Astrocyte (in vitro differentiated cells and primary cell): ENCODE measurements at regions not wholly inside any gene's neighbourhood (a gene's known extent, or its start where the extent isn't known, plus 50 kb on each side); places are given as distances from the start of the nearest gene placed in this dataset.

Experiments
- DNase-seq: peaks from one replicate; pipeline ENCODE4 v3.0.0-alpha.2; 2010; ENCODE audit warnings: low read depth
- FAIRE-seq: peaks from 2 replicates; lab custom pipeline; 2011; peaks lifted over from hg19 to GRCh38; lab: Jason Lieb, UNC
- H2AFZ ChIP-seq: 2 replicates; pipeline ENCODE4 v1.6.0; 2012; ENCODE audit warnings: low read depth, low read length, inconsistent platforms
- H3K27ac ChIP-seq: 2 replicates; pipeline ENCODE4 v1.5.1; 2011; ENCODE audit warnings: low read depth, low read length, inconsistent platforms
- H3K27me3 ChIP-seq: 2 replicates; pipeline ENCODE4 v1.6.0; 2011; ENCODE audit warnings: low read length, inconsistent platforms; ENCODE audit not compliant: insufficient read depth
- H3K36me3 ChIP-seq: 2 replicates; pipeline ENCODE4 v1.5.1; 2011; ENCODE audit warnings: low read length, inconsistent platforms; ENCODE audit not compliant: insufficient read depth
- H3K4me1 ChIP-seq: 2 replicates; pipeline ENCODE4 v1.5.1; 2011; ENCODE audit warnings: low read length, inconsistent platforms; ENCODE audit not compliant: insufficient read depth
- H3K4me2 ChIP-seq: 2 replicates; pipeline ENCODE4 v1.6.0; 2012; ENCODE audit warnings: low read length, inconsistent platforms
- H3K4me3 ChIP-seq: 2 replicates; pipeline ENCODE4 v1.5.1; 2011; ENCODE audit warnings: low read depth, mild to moderate bottlenecking, low read length, inconsistent platforms; ENCODE audit not compliant: insufficient read depth
- H3K79me2 ChIP-seq: 2 replicates; pipeline ENCODE4 v1.6.0; 2012; ENCODE audit warnings: mild to moderate bottlenecking, low read length, inconsistent platforms; ENCODE audit not compliant: insufficient read depth
- H3K9ac ChIP-seq: 2 replicates; pipeline ENCODE4 v1.6.0; 2012; ENCODE audit warnings: mild to moderate bottlenecking, low read length, inconsistent platforms
- H3K9me3 ChIP-seq: 2 replicates; pipeline ENCODE4 v1.5.1; 2012; ENCODE audit warnings: low read depth, mild to moderate bottlenecking, low read length, inconsistent platforms; ENCODE audit not compliant: insufficient read depth
- H4K20me1 ChIP-seq: 2 replicates; pipeline ENCODE4 v1.6.0; 2012; ENCODE audit warnings: low read length, inconsistent platforms; ENCODE audit not compliant: insufficient read depth
- H3K27ac Mint-ChIP-seq: one replicate; pipeline ENCODE4 v1.8.0; 2021; ENCODE audit warnings: mild to moderate bottlenecking, mixed read lengths; ENCODE audit not compliant: unreplicated experiment
- H3K27me3 Mint-ChIP-seq: one replicate; pipeline ENCODE4 v1.8.0; 2021; ENCODE audit warnings: low read depth, mixed read lengths; ENCODE audit not compliant: unreplicated experiment
- H3K36me3 Mint-ChIP-seq: one replicate; pipeline ENCODE4 v1.8.0; 2021; ENCODE audit warnings: low read depth, mixed read lengths; ENCODE audit not compliant: unreplicated experiment
- H3K4me1 Mint-ChIP-seq: one replicate; pipeline ENCODE4 v1.8.0; 2021; ENCODE audit warnings: low read depth, mixed read lengths; ENCODE audit not compliant: unreplicated experiment
- H3K4me3 Mint-ChIP-seq: one replicate; pipeline ENCODE4 v1.8.0; 2021; ENCODE audit warnings: mild to moderate bottlenecking, moderate library complexity, mixed read lengths; ENCODE audit not compliant: unreplicated experiment
- H3K9me3 Mint-ChIP-seq: one replicate; pipeline ENCODE4 v1.8.0; 2021; ENCODE audit warnings: mild to moderate bottlenecking, mixed read lengths; ENCODE audit not compliant: unreplicated experiment
- EZH2 ChIP-seq: IDR thresholded peaks from 2 replicates; pipeline ENCODE4 v1.6.1; 2012; ENCODE audit warnings: mild to moderate bottlenecking, low read length, inconsistent platforms; ENCODE audit not compliant: insufficient read depth
- TF ChIP-seq, protein P1 (sequence below): IDR thresholded peaks from 2 replicates; pipeline ENCODE4 v1.5.1; 2011; ENCODE audit warnings: low read depth, mild to moderate bottlenecking, inconsistent platforms, low read length, moderate library complexity; ENCODE audit not compliant: insufficient read depth

DNA sequence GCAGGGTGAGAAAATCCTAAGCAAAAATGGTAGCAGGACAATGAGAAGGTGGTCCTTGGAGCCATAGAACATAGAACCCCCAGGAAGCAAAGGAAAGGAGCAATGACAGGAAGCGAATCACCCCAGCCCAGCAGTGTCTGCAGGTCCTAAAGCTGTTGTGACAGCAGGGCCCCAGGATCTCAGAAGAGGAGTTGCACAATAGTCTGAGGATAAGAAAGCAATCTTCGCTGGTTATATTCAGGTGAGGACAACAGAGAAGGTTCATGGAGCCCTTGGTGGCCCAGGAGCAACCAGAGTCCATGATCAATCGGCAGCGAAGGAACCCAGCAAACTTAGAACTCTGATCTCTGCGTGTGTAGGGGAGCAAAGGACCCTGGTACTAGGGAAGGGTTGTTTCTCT lies 234.8 kb upstream of the IRX2 start:
- Mint-ChIP-seq H3K27ac (no peak overlapping the region), H3K4me1 (no peaks in the 10 kb centered on the region), H3K9me3 (no peaks in the 10 kb centered on the region), H3K27me3 (peaks cover 5% of the 10 kb centered on the region), H3K4me3 (no peak overlapping the region), H3K36me3 (no peaks in the 10 kb centered on the region)
- Histone ChIP-seq H3K9ac (no peak overlapping the region), H3K9me3 (peaks cover 7% of the 10 kb centered on the region), H3K4me3 (no peak overlapping the region), H3K4me1 (no peaks in the 10 kb centered on the region), H3K79me2 (no peaks in the 10 kb centered on the region), H3K4me2 (no peak overlapping the region), H3K36me3 (no peaks in the 10 kb centered on the region), H3K27ac (no peak overlapping the region), H4K20me1 (no peaks in the 10 kb centered on the region), H2AFZ (no peak overlapping the region), H3K27me3 (no peaks in the 10 kb centered on the region)
- DNase-seq, result no peak
- TF ChIP-seq, protein P1, sequence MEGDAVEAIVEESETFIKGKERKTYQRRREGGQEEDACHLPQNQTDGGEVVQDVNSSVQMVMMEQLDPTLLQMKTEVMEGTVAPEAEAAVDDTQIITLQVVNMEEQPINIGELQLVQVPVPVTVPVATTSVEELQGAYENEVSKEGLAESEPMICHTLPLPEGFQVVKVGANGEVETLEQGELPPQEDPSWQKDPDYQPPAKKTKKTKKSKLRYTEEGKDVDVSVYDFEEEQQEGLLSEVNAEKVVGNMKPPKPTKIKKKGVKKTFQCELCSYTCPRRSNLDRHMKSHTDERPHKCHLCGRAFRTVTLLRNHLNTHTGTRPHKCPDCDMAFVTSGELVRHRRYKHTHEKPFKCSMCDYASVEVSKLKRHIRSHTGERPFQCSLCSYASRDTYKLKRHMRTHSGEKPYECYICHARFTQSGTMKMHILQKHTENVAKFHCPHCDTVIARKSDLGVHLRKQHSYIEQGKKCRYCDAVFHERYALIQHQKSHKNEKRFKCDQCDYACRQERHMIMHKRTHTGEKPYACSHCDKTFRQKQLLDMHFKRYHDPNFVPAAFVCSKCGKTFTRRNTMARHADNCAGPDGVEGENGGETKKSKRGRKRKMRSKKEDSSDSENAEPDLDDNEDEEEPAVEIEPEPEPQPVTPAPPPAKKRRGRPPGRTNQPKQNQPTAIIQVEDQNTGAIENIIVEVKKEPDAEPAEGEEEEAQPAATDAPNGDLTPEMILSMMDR, result no peak
- FAIRE-seq, result no peak

DNA sequence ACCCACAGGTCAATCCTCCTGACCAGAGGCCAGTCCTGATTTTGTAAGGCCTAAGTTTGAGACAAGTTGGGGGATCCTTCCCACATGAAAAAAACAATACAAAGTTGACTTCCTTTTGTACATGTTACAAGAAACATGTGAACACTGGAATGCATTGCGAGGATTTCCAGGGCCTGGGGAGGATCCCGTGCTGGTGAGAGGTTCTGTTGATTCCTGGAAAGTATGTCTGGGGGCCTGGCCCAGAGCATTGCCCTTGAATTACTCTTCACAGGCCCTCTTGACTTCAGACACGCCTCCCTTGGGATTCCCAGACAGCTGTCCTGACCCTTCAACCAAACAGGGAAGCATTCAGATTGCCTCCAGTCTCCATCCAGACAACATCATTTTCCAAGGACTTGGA lies 234.2 kb upstream of the IRX2 start:
- Mint-ChIP-seq H3K36me3 (no peaks in the 10 kb centered on the region), H3K27ac (no peak overlapping the region), H3K9me3 (no peaks in the 10 kb centered on the region), H3K4me1 (no peaks in the 10 kb centered on the region), H3K27me3 (peaks cover 5% of the 10 kb centered on the region), H3K4me3 (no peak overlapping the region)
- Histone ChIP-seq H3K4me2 (no peak overlapping the region), H2AFZ (no peak overlapping the region), H3K36me3 (no peaks in the 10 kb centered on the region), H4K20me1 (no peaks in the 10 kb centered on the region), H3K4me3 (no peak overlapping the region), H3K4me1 (no peaks in the 10 kb centered on the region), H3K9me3 (peaks cover 10% of the 10 kb centered on the region), H3K27ac (no peak overlapping the region), H3K27me3 (no peaks in the 10 kb centered on the region), H3K79me2 (no peaks in the 10 kb centered on the region), H3K9ac (no peak overlapping the region)
- no peak for TF ChIP-seq EZH2
- TF ChIP-seq, protein P1, result no peak
- FAIRE-seq, result no peak
- DNase-seq, result no peak

DNA sequence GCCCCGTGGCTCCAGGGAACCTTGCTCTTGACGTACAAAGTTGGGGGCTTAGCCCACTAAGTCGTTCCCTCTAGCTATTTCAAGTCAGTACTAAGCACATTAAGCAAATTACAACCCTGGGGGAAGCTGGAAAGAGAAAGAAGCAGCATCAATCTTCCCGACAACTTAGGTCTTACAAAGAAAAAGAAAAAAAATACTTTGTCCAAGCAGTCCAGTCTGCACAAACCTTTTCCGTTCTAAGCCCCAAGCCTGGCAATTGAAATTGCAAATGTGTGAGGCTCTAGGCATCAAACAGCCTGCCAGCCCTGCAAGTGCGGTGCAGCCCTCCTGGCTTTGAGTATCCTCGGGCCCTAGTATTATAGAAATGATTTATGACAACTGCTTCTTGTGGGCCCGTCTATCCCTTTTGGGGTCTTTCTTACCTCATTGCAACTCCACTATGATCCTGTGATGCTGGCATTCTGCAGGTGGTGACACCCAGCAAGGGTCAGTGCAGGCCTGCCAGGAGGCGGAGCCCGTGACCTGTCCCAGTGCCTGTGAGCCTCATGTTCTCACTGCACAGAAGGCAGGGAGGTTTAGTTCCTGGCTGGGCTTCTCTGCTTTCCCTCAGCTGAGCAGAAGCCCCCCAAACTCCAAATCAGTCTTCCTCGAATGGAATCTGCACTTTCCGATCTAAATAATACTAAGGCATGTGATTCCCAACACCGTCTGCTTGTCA lies 232.3 kb upstream of the IRX2 start:
- Histone ChIP-seq H3K27ac (no peak overlapping the region), H3K9me3 (peaks cover 8% of the 10 kb centered on the region), H3K9ac (no peak overlapping the region), H3K4me3 (no peak overlapping the region), H3K4me1 (no peaks in the 10 kb centered on the region), H3K79me2 (no peaks in the 10 kb centered on the region), H4K20me1 (no peaks in the 10 kb centered on the region), H3K27me3 (no peaks in the 10 kb centered on the region), H2AFZ (no peak overlapping the region), H3K36me3 (no peaks in the 10 kb centered on the region), H3K4me2 (no peak overlapping the region)
- DNase-seq, result no peak
- no peaks in the 10 kb centered on the region for H3K9me3 Mint-ChIP-seq
- no peak overlapping the region for H3K27ac Mint-ChIP-seq
- TF ChIP-seq EZH2, result no peak
- TF ChIP-seq, protein P1, result no peak
- FAIRE-seq, result no peak
- no peak overlapping the region for H3K4me3 Mint-ChIP-seq
- H3K27me3 Mint-ChIP-seq, result peaks cover 2% of the 10 kb centered on the region
- no peaks in the 10 kb centered on the region for H3K4me1 Mint-ChIP-seq
- H3K36me3 Mint-ChIP-seq, result no peaks in the 10 kb centered on the region
